Anterior cingulate cortex (tissue), 58 donors: ENCODE measurements at regions not wholly inside any gene's neighbourhood (a gene's known extent, or its start where the extent isn't known, plus 50 kb on each side); places are given as distances from the start of the nearest gene placed in this dataset.

Experiments used
- DNase-seq, 58 donors: peaks; one replicate each; lab custom pipeline; 2025; lab: John Stamatoyannopoulos, UW

DNA sequence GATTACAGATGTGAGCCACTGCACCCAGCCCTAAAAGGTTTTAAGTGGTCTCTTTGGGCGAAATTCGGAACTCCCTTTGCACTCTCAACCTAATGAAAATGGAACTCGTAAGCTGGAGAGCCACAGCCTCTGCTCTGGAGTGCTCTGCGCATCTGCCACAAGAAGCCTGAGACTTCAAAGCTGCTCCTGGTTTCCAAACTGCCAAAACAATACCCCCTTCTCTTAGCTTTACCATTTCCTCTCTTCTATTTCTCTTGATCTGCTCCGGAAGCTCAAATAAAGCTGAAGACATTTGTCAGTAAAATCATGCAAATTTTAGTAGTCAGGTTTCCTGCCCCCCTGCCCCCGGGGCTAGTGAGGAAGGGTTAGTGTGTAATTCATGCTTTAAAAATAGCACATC lies 312.7 kb downstream of the MFSD1 start:
- no peak for DNase-seq

DNA sequence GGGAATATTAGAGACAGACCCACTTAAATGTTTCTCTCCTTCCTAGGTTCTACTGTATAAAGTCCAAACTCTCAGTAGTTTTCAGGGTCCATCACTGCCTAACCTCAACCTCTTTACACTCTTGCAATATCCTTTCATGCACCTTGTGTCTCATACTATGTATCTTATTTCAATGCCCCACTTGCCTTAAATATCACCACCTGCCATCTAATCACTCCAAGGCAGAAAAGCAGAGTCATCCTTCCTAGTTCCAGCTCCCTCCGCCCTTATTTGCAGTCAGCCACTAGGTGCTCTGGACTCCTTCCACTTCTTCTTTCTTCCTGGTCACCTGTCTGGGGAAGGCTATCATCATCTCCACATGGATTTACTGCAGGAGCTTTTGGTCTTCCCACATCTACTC lies 322.0 kb downstream of the MFSD1 start:
- no peak for DNase-seq

GRCh38 chr3:159126261-159127020 lies 324.6 kb downstream of the MFSD1 start:
- DNase-seq = no peak

GRCh38 chr3:159127021-159127392 lies 325.2 kb downstream of the MFSD1 start:
- no peak for DNase-seq

DNA sequence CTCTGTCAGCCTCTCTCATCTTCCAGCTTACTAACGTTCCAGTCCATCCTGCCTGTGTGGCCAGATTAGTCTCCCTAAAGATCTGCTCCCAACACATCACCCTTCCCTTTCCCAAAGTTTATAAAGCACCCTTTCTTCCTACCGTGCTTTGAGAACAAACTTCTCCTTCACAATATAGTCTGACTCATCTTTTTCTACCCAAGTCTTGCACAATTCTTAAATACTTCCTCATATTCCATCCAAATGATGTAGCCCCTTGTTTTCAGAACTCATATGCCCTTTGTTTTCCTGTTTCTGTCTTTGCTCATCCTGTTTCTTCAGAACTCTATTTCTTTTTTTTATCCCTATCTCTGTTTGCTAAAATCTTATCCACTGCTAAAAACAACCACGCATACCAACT lies 326.8 kb downstream of the MFSD1 start:
- no peak for DNase-seq

GRCh38 chr3:159130108-159130507 lies 328.3 kb downstream of the MFSD1 start:
- DNase-seq = peak in 1 of 58 donors; percentile 4

DNA sequence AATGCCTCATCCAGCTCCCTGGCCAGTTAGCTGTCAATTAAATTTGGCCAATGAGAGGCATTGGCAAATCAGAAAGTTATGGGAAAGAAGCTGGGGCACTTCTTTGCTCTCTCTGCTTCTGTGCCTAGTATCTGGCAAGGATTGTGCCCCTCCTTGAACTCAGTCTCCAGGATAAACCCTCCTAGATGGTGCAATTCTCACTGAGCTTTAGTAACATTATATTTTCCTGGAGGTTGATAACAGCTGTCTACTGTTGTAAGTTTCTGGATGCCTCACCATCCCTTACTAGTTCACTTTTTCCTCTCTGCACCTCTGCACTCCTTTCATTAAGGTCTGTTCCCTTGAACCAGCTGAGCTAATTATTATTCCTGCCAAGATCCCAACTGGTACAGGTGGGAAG lies 329.5 kb downstream of the MFSD1 start:
- no peak for DNase-seq

- DNase-seq = peak in 1 of 58 donors; percentile 5
Measured at GRCh38 chr3:159137949-159138348, 336.1 kb downstream of the MFSD1 start.

DNA sequence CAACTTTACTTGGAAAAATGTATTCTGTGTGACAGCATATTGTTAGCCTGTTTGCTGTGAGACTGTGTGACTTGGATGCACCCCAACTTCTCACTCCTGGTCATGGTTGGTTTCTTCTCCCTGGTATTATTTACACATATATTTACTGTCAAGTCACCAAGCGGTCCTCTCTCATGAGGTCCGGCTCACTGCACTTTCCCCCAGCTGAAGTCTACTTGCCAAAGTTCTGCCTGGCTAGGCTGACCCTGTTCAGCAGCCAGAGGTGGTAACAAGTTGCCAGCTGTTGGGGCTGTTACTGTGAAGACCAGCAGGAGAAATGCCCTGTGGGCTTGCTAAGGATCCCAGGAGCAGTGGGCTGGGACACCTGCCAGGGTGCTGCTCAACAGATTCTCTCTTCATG lies 337.5 kb downstream of the MFSD1 start:
- no peak for DNase-seq

- DNase-seq = no peak
Measured at GRCh38 chr3:159144472-159144871, 342.6 kb downstream of the MFSD1 start.

DNA sequence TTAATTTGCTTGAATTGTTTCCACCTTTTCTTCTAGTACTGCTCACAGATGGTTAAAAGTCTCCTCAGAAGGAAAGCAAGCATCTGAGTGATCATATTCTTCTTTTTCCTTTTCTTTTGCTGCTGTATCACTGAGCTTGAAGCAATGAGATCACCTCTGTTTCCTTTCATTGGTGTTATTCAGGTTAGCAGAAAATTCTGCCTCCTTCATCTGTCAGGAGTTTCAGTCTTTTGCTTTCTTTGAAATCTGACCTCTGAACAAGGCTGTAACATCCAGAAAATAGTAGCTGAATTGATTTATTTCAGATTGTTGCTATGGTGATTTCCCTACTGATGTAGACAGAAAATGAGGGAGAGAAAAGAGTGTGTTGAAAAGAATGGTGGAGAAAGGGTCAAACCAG lies 343.0 kb downstream of the MFSD1 start:
- DNase-seq = no peak

DNA sequence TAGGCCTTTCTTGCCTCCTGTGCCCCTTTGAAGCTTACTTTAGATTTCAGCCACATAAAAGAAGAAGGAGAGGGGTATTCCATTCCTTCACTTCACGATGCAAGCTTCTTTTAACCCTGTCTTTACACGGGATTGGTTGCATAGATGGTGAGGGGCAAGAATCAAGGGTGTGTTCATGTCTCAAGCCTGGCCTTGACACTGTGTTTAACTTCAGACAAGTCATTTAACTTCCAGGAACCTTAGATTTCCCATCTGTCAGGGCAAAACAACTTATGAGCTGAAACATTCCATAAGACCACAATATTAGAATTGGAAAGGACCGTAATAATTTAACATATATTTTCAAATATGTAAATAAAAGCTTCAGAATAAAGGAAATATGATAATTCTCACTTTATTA lies 344.5 kb downstream of the MFSD1 start:
- DNase-seq = no peak

DNA sequence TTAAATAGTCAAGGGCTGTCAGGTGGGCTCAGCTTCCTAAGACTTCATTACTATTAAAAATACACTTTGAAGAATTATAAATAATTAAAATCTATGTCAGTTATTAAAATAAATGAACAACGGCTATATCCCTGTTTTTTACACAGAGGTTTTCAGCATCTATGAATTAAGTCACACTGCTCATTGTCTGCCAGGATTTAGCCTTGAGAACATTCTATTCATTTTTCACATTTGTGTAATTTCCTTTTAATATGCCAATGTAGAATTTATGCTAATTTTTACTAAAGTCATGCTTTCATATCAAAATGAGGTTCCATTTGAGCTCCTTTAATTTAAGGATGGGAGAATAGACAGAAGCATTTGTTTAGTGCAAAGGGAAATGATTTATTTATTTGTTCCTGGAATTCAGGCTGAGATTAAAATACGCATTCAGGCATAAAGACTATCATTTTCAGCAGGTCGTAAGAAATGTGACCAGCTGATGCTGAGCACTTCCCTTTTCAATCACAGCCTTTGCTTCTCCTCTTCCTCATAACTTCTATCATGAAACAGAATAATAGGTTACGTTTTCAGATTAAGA lies 345.1 kb downstream of the MFSD1 start:
- DNase-seq = no peak

DNA sequence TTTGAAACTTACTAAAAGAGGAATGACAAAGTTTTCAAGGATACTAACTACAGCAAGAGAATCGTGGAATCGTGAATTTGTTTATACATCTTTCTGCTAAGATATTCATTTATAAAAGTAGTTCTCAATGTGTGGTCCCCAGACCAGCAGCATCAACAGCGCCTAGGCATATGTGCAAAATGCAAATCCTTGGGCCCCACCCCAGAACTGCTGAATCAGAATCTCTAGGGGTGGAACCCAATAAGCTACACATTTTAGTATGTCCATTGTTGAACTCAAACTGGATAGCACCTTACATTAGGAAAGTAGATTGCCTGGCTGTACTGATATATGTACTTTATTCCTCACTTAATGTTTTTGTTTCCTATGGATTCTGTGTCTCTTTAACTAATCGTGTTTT lies 346.0 kb downstream of the MFSD1 start:
- DNase-seq = no peak

- DNase-seq = no peak
Measured at GRCh38 chr3:159148466-159148865, 346.6 kb downstream of the MFSD1 start.

DNA sequence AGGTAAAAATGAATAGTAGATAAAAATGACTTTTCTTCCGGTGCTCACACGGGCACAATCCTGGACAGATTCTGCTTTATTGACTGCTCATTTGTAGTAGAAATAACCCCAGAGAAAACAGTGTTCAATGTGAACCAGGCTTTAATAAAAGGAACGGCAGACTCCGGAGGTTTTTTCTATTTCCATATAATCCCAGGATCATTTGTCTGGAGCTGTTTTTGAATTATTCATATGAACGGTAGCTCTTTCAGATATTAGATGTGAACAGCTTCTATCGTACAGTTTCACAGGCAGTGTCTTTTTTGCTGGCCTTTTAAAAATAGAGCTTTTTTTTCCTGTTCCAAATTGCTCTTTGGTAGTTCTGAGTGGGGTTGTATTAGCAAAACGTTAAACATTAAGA lies 347.3 kb downstream of the MFSD1 start:
- DNase-seq = no peak

GRCh38 chr3:159149633-159150032 lies 347.8 kb downstream of the MFSD1 start:
- DNase-seq = no peak

DNA sequence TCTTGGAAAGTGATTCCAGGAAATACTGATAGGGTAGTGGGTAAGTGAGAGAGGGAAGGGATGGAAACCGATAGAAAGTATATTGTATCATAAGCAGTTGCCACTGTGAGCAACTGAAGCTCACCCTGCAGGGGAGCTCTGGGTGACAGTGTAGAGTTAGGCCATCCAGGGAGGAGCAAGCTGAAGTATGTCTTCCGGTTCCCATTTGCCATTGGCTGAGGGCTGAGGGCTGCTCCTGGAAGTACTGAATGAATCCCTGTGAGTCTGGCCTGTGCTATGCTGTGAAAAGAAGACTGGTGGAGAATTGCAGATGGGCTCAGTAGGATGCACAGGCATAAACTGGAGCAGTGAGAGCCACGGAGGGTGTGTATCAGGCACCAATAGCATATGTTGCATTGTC lies 348.3 kb downstream of the MFSD1 start:
- no peak for DNase-seq

DNA sequence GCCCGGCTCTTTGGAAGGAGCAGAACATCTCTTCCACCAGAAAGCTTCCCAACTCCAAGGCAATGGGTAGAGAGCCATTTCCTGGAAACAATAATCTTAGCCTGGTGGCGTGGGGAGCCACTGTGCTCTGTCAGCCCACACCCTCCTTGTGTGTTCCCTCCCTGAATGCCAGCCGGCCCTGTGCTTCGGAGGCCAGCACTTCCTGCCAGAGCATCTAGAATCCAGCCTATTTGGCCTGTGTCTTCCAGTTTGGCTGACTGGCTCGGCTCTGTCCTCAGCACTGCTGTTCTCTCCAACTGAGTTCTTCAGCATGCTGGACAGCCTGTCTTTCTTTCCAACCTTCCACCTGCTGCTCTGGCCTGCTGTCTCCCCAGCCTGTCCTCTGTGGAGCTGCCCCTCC lies 349.3 kb downstream of the MFSD1 start:
- DNase-seq = no peak

GRCh38 chr3:159157275-159157674 lies 355.4 kb downstream of the MFSD1 start:
- no peak for DNase-seq

DNA sequence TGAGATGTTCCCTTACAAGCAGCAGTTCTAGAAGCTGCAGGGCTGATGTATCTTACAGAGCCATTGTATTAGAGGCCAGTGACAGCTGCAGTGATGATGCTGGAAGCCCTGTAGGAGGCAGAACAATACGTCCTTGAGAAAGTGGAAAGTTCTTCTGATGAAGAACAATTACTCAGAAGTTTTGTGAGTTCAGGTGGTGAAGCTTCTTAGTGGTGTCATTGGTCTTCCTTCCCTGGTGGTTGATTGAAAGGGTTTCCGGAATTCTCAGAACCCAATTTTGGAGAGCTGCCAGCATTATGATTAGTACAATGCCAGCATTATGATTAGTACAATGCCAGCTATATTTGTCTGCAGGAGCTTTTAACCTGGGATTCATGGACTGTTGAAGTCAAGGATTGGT lies 356.4 kb downstream of the MFSD1 start:
- DNase-seq = peak in 1 of 58 donors; percentile 1

DNA sequence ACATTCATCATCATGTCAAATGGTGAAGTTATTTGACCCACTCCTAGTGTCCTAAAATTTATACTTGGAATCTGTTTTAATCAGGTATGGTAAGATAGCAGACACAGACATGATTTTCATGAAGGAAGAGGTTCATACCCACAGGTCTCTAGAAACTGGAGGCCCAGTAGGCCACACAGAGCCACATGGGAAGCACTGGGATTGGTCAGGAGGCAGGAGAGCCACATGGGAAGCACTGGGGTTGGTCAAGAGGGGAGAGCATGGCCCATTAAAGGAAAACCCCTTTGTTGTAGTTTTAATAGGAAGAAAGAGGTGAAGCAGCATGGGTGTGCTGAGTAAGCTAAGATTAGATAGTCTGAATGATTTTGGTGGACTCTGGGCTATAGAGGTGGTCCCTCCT lies 356.9 kb downstream of the MFSD1 start:
- DNase-seq = no peak

GRCh38 chr3:159159546-159159945 lies 357.7 kb downstream of the MFSD1 start:
- no peak for DNase-seq
